ENCODE measurements at regions not wholly inside any gene's neighbourhood (a gene's known extent, or its start where the extent isn't known, plus 50 kb on each side); places are given as distances from the start of the nearest gene placed in this dataset.

GRCh38 chr10:84606428-84606827, 278.0 kb downstream of the CCSER2 start:
- TF ChIP-seq NFE2L1 (tag; IDR thresholded peaks at IDR 0.05; ENCODE audit: borderline replicate concordance, low read depth) (no peak), POLR2AphosphoS5 (IDR thresholded peaks at IDR 0.05; ENCODE audit: control insufficient read depth, insufficient read depth, low read depth, low read length) (no peak), FOXK1 (CRISPR knock-in tag; IDR thresholded peaks at IDR 0.05; ENCODE audit: borderline replicate concordance) (no peak)
- TF ChIP-seq, protein P1, sequence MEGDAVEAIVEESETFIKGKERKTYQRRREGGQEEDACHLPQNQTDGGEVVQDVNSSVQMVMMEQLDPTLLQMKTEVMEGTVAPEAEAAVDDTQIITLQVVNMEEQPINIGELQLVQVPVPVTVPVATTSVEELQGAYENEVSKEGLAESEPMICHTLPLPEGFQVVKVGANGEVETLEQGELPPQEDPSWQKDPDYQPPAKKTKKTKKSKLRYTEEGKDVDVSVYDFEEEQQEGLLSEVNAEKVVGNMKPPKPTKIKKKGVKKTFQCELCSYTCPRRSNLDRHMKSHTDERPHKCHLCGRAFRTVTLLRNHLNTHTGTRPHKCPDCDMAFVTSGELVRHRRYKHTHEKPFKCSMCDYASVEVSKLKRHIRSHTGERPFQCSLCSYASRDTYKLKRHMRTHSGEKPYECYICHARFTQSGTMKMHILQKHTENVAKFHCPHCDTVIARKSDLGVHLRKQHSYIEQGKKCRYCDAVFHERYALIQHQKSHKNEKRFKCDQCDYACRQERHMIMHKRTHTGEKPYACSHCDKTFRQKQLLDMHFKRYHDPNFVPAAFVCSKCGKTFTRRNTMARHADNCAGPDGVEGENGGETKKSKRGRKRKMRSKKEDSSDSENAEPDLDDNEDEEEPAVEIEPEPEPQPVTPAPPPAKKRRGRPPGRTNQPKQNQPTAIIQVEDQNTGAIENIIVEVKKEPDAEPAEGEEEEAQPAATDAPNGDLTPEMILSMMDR (IDR thresholded peaks at IDR 0.05 in 2 of 3, conservative IDR thresholded peaks at IDR 0.05 in 1 of 3; ENCODE audit: insufficient read depth in 2 of 3, low read depth in 1 of 3, low read length in 3 of 3) = peak in 1 of 3 experiments; percentile 14; a peak in 1 of 6 replicates

All from K562 (cell line).